GM19372 (cell line): ENCODE measurements at regions not wholly inside any gene's neighbourhood (a gene's known extent, or its start where the extent isn't known, plus 50 kb on each side); places are given as distances from the start of the nearest gene placed in this dataset.
"Not testable (repeated sequence)": the region's sequence is repeated elsewhere in the genome, so short reads cannot be mapped to it uniquely, and the experiment has no call there.

Source experiments
- ATAC-seq: cut with Tn5 transposase; IDR thresholded peaks from one replicate; pipeline ENCODE4 v1.9.1; 2021; ENCODE audit warnings: mild to moderate bottlenecking, low read depth, moderate library complexity; ENCODE audit not compliant: unreplicated experiment

GRCh38 chr9:38259056-38259455 lies 133.4 kb upstream of the ALDH1B1 start:
- ATAC-seq, result no peak

GRCh38 chr9:38257626-38258215 lies 134.8 kb upstream of the ALDH1B1 start:
- ATAC-seq, result no peak

- no peak for ATAC-seq
Observed at GRCh38 chr9:38256461-38256860, 136.0 kb upstream of the ALDH1B1 start.

- no peak for ATAC-seq
Observed at GRCh38 chr9:38255599-38255998, 136.9 kb upstream of the ALDH1B1 start.

- no peak for ATAC-seq
Observed at GRCh38 chr9:38254756-38255155, 137.7 kb upstream of the ALDH1B1 start.

- ATAC-seq, result no peak
Observed at GRCh38 chr9:38254151-38254550, 138.4 kb upstream of the ALDH1B1 start.

- no peak for ATAC-seq
Observed at GRCh38 chr9:38253200-38253599, 139.3 kb upstream of the ALDH1B1 start.

- no peak for ATAC-seq
Observed at GRCh38 chr9:38251036-38251860, 141.3 kb upstream of the ALDH1B1 start.

GRCh38 chr9:38250279-38251035 lies 142.0 kb upstream of the ALDH1B1 start:
- ATAC-seq, result no peak

GRCh38 chr9:38249587-38250210 lies 142.8 kb upstream of the ALDH1B1 start:
- ATAC-seq, result no peak

- no peak for ATAC-seq
Observed at GRCh38 chr9:38249049-38249448, 143.5 kb upstream of the ALDH1B1 start.

- ATAC-seq, result no peak
Observed at GRCh38 chr9:38246833-38247232, 145.7 kb upstream of the ALDH1B1 start.

- no peak for ATAC-seq
Observed at GRCh38 chr9:38244971-38245370, 147.5 kb upstream of the ALDH1B1 start.

GRCh38 chr9:38243993-38244392 lies 148.5 kb upstream of the ALDH1B1 start:
- no peak for ATAC-seq

- ATAC-seq, result not testable (repeated sequence)
Observed at GRCh38 chr9:38242151-38242550, 150.4 kb upstream of the ALDH1B1 start.

- ATAC-seq, result no peak
Observed at GRCh38 chr9:38240051-38240450, 152.5 kb upstream of the ALDH1B1 start.

- no peak for ATAC-seq
Observed at GRCh38 chr9:38235244-38235643, 157.3 kb upstream of the ALDH1B1 start.

- no peak for ATAC-seq
Observed at GRCh38 chr9:38234479-38235170, 157.9 kb upstream of the ALDH1B1 start.

GRCh38 chr9:38233796-38234355 lies 158.6 kb upstream of the ALDH1B1 start:
- no peak for ATAC-seq

- no peak for ATAC-seq
Observed at GRCh38 chr9:38233343-38233742, 159.2 kb upstream of the ALDH1B1 start.
